IMR-90 (cell line): ENCODE measurements at regions not wholly inside any gene's neighbourhood (a gene's known extent, or its start where the extent isn't known, plus 50 kb on each side); places are given as distances from the start of the nearest gene placed in this dataset.

Source experiments
- BHLHE40 ChIP-seq: fragments of 150-350 bp; IDR thresholded peaks from 2 replicates; pipeline ENCODE4 v1.6.1; 2016; ENCODE audit warnings: mild to moderate bottlenecking, low read depth, low read length
- CTCF ChIP-seq: conservative IDR thresholded peaks from 2 replicates; pipeline ENCODE4 v1.5.1; 2012; ENCODE audit warnings: mild to moderate bottlenecking, low read depth, low read length, improper control_type of control experiment
- ELK1 ChIP-seq: fragments of 150-350 bp; IDR thresholded peaks from 2 replicates; pipeline ENCODE4 v1.6.1; 2016; ENCODE audit warnings: low read depth, mild to moderate bottlenecking, low read length, moderate library complexity, borderline replicate concordance
- FOS ChIP-seq: fragments of 150-350 bp; IDR thresholded peaks from 2 replicates; pipeline ENCODE4 v1.6.1; 2016; ENCODE audit warnings: low read depth, low read length
- MAFK ChIP-seq: IDR thresholded peaks from 2 replicates; pipeline ENCODE4 v1.6.1; 2012; ENCODE audit warnings: low read depth, low read length, improper control_type of control experiment
- MXI1 ChIP-seq: IDR thresholded peaks from 2 replicates; pipeline ENCODE4 v1.6.1; 2012; ENCODE audit warnings: low read depth, mild to moderate bottlenecking, low read length, moderate library complexity, borderline replicate concordance
- POLR2A ChIP-seq: IDR thresholded peaks from 2 replicates; pipeline ENCODE4 v1.6.1; 2012; ENCODE audit warnings: mild to moderate bottlenecking, low read depth, low read length
- RAD21 ChIP-seq: IDR thresholded peaks from 2 replicates; pipeline ENCODE4 v1.6.1; 2012; ENCODE audit warnings: low read length, improper control_type of control experiment
- RFX5 ChIP-seq: IDR thresholded peaks from 2 replicates; pipeline ENCODE4 v1.8.0; 2012; ENCODE audit warnings: low read depth, mild to moderate bottlenecking, low read length, moderate library complexity
- SMC3 ChIP-seq: fragments of 150-350 bp; IDR thresholded peaks from 2 replicates; pipeline ENCODE4 v1.6.1; 2016; ENCODE audit warnings: low read depth, mild to moderate bottlenecking, antibody characterized with exemption, low read length, moderate library complexity
- USF2 ChIP-seq: fragments of 150-350 bp; IDR thresholded peaks from 2 replicates; pipeline ENCODE4 v1.6.1; 2017; ENCODE audit warnings: mild to moderate bottlenecking, antibody characterized with exemption, low read length, low read depth

- no peak for TF ChIP-seq POLR2A
- no peak for TF ChIP-seq CTCF
- TF ChIP-seq USF2: no peak
- TF ChIP-seq FOS: no peak
- TF ChIP-seq RAD21: no peak
- no peak for TF ChIP-seq RFX5
- no peak for TF ChIP-seq MAFK
- no peak for TF ChIP-seq MXI1
- TF ChIP-seq BHLHE40: no peak
- no peak for TF ChIP-seq ELK1
- TF ChIP-seq SMC3: no peak
Observed at GRCh38 chr17:69872675-69873262, 202.3 kb upstream of the KCNJ16 start.
